ENCODE measurements at regions not wholly inside any gene's neighbourhood (a gene's known extent, or its start where the extent isn't known, plus 50 kb on each side); places are given as distances from the start of the nearest gene placed in this dataset.

- TF ChIP-seq CTCF (IDR thresholded peaks at IDR 0.05) = no peak
- H3K27me3 Mint-ChIP-seq (ENCODE audit: low read depth, poor library complexity) = no peaks in the 10 kb centered on the region
- no peak overlapping the region for H3K27ac Mint-ChIP-seq
- peaks cover 45% of the 10 kb centered on the region for H3K4me1 Mint-ChIP-seq
- peaks cover 36% of the 10 kb centered on the region for H3K36me3 Mint-ChIP-seq (ENCODE audit: low read depth)
- no peak overlapping the region for H3K4me3 Mint-ChIP-seq
- DNase-seq = no peak
- peaks cover 38% of the 10 kb centered on the region for H3K9me3 Mint-ChIP-seq
Observed at GRCh38 chr7:81120111-81120510, 201.3 kb upstream of the SEMA3C start.

GRCh38 chr7:81114633-81115032 lies 195.8 kb upstream of the SEMA3C start:
- Mint-ChIP-seq H3K4me3 (no peak overlapping the region), H3K9me3 (peaks cover 19% of the 10 kb centered on the region), H3K4me1 (peaks cover 64% of the 10 kb centered on the region), H3K27ac (no peak overlapping the region), H3K27me3 (ENCODE audit: low read depth, poor library complexity) (no peaks in the 10 kb centered on the region), H3K36me3 (ENCODE audit: low read depth) (peaks cover 17% of the 10 kb centered on the region)
- no peak for TF ChIP-seq CTCF (IDR thresholded peaks at IDR 0.05)
- no peak for DNase-seq

- peaks cover 61% of the 10 kb centered on the region for H3K4me1 Mint-ChIP-seq
- H3K27ac Mint-ChIP-seq = no peak overlapping the region
- peaks cover 11% of the 10 kb centered on the region for H3K36me3 Mint-ChIP-seq (ENCODE audit: low read depth)
- no peak for TF ChIP-seq CTCF (IDR thresholded peaks at IDR 0.05)
- H3K4me3 Mint-ChIP-seq = no peak overlapping the region
- no peaks in the 10 kb centered on the region for H3K27me3 Mint-ChIP-seq (ENCODE audit: low read depth, poor library complexity)
- no peak for DNase-seq
- H3K9me3 Mint-ChIP-seq = peaks cover 5% of the 10 kb centered on the region
Observed at GRCh38 chr7:81112731-81113130, 193.9 kb upstream of the SEMA3C start.

- Mint-ChIP-seq H3K4me1 (peaks cover 56% of the 10 kb centered on the region), H3K4me3 (peak overlapping the region; percentile 32), H3K27me3 (ENCODE audit: low read depth, poor library complexity) (no peaks in the 10 kb centered on the region), H3K9me3 (peaks cover under 1% of the 10 kb centered on the region), H3K27ac (peak overlapping the region; percentile 94), H3K36me3 (ENCODE audit: low read depth) (peaks cover 5% of the 10 kb centered on the region)
- peak; percentile 17 for DNase-seq
- TF ChIP-seq CTCF (IDR thresholded peaks at IDR 0.05) = no peak
Observed at GRCh38 chr7:81111781-81112540, 193.1 kb upstream of the SEMA3C start.

- H3K4me1 Mint-ChIP-seq = peaks cover 56% of the 10 kb centered on the region
- H3K4me3 Mint-ChIP-seq = no peak overlapping the region
- H3K27ac Mint-ChIP-seq = peak overlapping the region; percentile 7
- no peak for TF ChIP-seq CTCF (IDR thresholded peaks at IDR 0.05)
- no peaks in the 10 kb centered on the region for H3K27me3 Mint-ChIP-seq (ENCODE audit: low read depth, poor library complexity)
- no peaks in the 10 kb centered on the region for H3K9me3 Mint-ChIP-seq
- DNase-seq = no peak
- peaks cover 4% of the 10 kb centered on the region for H3K36me3 Mint-ChIP-seq (ENCODE audit: low read depth)
Observed at GRCh38 chr7:81111358-81111757, 192.5 kb upstream of the SEMA3C start.

GRCh38 chr7:81110673-81111072 lies 191.8 kb upstream of the SEMA3C start:
- Mint-ChIP-seq H3K4me1 (peaks cover 54% of the 10 kb centered on the region), H3K4me3 (peak overlapping the region; percentile 24), H3K36me3 (ENCODE audit: low read depth) (peaks cover 3% of the 10 kb centered on the region), H3K27me3 (ENCODE audit: low read depth, poor library complexity) (no peaks in the 10 kb centered on the region), H3K9me3 (no peaks in the 10 kb centered on the region), H3K27ac (no peak overlapping the region)
- no peak for DNase-seq
- no peak for TF ChIP-seq CTCF (IDR thresholded peaks at IDR 0.05)

Measured in nephron progenitor cell (in vitro differentiated cells).